ENCODE measurements at regions not wholly inside any gene's neighbourhood (a gene's known extent, or its start where the extent isn't known, plus 50 kb on each side); places are given as distances from the start of the nearest gene placed in this dataset.

DNA sequence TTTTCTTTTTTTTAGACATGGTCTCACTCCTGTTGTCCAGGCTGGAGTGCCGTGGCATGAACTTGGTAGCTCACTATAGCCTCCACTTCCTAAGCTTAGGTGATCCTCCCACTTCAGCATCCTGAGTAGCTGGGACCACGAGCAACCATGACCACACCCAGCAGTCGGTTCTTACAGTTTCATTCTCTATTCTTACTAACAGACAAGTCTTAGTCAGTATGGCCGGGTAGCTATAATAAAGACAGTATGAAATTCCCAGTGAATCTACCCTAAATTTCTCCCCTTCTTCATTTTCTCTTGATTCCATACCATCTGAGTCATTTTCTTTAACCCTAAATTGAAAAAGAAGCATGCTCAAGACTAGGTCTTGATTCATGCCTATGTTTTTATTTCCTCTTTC lies 775.3 kb upstream of the NRXN1 start:
- TF ChIP-seq, protein P1, sequence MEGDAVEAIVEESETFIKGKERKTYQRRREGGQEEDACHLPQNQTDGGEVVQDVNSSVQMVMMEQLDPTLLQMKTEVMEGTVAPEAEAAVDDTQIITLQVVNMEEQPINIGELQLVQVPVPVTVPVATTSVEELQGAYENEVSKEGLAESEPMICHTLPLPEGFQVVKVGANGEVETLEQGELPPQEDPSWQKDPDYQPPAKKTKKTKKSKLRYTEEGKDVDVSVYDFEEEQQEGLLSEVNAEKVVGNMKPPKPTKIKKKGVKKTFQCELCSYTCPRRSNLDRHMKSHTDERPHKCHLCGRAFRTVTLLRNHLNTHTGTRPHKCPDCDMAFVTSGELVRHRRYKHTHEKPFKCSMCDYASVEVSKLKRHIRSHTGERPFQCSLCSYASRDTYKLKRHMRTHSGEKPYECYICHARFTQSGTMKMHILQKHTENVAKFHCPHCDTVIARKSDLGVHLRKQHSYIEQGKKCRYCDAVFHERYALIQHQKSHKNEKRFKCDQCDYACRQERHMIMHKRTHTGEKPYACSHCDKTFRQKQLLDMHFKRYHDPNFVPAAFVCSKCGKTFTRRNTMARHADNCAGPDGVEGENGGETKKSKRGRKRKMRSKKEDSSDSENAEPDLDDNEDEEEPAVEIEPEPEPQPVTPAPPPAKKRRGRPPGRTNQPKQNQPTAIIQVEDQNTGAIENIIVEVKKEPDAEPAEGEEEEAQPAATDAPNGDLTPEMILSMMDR (IDR thresholded peaks at IDR 0.05), result no peak
- TF ChIP-seq EP300 (IDR thresholded peaks at IDR 0.05), result no peak
- TF ChIP-seq POLR2A (IDR thresholded peaks at IDR 0.05), result no peak
- TF ChIP-seq POLR2AphosphoS5 (IDR thresholded peaks at IDR 0.05), result no peak

All from suprapubic skin (tissue), 4 donors.